Jurkat, Clone E6-1 (cell line): ENCODE measurements at regions not wholly inside any gene's neighbourhood (a gene's known extent, or its start where the extent isn't known, plus 50 kb on each side); places are given as distances from the start of the nearest gene placed in this dataset.

Source experiments
- DNase-seq: peaks from one replicate; pipeline ENCODE4 v3.0.0-alpha.2; 2011; ENCODE audit warnings: low read depth, low spot score
- H3K4me3 ChIP-seq: 2 replicates; pipeline ENCODE4 v1.5.1; 2011; ENCODE audit warnings: mild to moderate bottlenecking, low read length, control low read depth, moderate library complexity

- no peak overlapping the region for H3K4me3 ChIP-seq
- no peak for DNase-seq
Measured at GRCh38 chr16:79821911-79822310, 221.4 kb upstream of the MAF start.

GRCh38 chr16:79816081-79816497 lies 215.6 kb upstream of the MAF start:
- DNase-seq, result no peak
- H3K4me3 ChIP-seq, result no peak overlapping the region

DNA sequence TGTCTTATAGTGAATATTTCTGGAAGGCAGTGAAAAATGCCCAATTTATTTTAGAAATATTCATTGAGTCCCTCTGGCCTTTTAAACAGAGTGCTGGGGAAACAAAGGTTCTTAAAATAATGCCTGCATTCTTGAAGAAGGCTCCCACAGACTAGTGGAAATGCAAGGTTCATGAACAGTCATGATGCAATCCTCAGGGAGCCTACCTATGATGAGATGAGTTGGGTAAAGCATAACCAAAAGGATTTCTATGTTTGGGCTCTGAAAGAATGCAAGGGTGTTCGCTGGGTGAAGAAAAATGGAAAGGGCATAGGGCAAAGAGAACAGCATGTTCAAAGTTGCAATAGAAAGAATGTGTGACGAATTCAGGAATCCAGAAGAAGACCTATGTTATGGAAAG lies 214.5 kb upstream of the MAF start:
- no peak for DNase-seq
- no peak overlapping the region for H3K4me3 ChIP-seq

DNA sequence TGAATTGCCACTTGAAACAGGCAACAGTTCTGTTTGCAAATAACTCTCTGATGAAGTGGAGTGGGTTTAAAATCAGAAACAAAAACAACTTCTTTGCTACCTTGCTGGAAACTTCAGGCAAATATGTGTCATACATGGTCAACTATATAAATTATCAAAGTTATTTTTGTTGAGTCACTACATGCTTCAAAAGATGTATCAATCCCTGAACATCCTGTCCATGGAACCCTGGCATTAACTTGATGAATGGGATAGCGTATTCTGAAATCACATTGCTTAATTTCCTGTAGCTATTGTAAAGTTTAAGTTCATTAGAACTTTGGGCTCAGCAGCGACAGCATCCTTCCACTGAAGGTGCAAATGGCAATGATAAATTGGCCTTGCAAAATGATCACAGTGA lies 213.6 kb upstream of the MAF start:
- no peak for DNase-seq
- no peak overlapping the region for H3K4me3 ChIP-seq

- no peak for DNase-seq
- H3K4me3 ChIP-seq, result no peak overlapping the region
Measured at GRCh38 chr16:79811541-79811940, 211.0 kb upstream of the MAF start.

DNA sequence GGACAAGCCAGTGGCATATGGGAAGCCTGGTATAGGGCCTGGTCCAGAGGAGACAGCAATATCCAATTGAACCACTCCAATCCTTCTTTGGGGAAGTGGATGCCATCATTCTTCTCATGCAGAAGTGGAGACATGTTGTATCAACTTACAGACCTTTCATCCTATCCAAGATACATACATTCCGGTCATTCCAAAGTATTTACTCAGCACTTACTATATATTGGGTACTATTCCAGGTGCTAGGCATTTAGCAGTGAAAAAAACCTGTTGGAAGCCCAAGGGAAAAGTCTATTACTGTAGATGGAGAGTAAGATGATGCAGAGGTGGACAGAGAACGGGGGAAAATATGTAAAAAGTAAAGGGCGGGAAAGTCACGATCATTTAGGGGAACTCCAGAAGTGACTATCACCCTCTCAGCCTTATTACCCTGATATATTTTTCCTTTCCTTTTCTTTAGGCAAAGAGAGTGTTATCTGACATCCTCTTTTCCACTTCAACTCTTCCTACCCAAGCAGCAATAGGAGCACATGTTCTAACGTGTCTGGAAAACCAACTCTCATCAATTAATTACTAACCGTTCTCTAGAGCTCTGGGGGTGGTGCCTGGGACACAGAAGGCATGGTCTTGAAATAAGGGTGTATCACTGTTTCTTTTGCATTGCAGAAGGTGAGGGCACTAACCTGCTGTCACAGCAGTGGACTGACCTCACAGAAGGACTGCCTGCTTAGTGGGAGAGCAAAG lies 210.1 kb upstream of the MAF start:
- no peak for DNase-seq
- H3K4me3 ChIP-seq, result no peak overlapping the region

DNA sequence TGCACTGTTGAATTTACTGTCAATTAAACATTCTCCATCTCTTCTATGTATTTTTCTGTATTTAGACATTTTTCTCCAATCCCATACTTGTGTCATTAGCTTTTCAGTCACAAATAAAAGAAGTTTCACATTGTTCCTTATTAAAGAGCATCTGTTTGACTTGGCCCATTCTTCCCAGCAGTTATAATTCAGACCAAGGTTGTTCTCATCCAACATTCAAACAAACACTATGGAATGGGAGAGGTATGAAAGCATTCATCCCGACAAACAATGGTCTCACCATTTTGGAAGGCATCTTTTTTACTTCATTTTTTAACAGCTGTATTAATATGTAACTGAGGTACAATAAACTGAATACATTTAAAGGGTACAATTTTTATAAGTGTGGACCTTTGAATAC lies 208.8 kb upstream of the MAF start:
- no peak overlapping the region for H3K4me3 ChIP-seq
- no peak for DNase-seq

DNA sequence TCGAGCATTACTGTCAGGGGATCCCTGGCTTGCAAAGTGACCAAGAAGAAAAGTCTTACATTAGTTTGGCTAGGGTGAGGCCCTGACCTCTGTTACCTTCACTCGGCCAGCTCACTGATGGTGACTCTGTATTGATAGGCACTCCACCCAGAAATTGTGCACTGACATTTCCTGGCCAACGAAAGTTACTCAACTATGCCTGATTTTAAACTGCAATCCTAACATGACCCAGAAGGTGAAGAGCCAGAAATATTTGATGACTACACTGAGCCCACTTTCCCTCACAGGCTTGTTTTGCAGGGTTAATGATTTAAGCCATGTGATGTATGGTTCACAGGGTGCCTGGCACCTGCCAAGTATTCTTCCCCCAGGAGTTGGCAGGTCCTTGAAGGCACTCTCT lies 208.2 kb upstream of the MAF start:
- no peak overlapping the region for H3K4me3 ChIP-seq
- no peak for DNase-seq

DNA sequence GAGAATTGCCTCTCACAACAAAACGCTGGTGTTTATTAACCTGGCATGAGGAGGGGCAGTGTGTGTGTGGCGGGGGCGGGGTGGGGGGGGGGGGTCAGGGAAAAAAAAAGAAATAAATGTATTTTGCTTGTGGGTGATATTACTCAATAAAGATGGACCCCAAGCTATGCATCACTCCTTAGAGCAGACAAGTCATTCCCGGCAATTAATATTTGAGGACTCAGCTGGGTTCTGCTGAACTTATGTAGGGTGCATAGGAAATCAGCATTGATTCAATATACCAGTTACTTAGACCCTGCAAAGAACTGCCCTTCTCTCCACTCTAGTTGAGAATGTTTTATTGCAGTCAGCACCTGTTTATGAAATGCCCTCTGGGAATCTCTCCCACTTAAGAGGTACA lies 206.2 kb upstream of the MAF start:
- no peak overlapping the region for H3K4me3 ChIP-seq
- DNase-seq, result no peak

DNA sequence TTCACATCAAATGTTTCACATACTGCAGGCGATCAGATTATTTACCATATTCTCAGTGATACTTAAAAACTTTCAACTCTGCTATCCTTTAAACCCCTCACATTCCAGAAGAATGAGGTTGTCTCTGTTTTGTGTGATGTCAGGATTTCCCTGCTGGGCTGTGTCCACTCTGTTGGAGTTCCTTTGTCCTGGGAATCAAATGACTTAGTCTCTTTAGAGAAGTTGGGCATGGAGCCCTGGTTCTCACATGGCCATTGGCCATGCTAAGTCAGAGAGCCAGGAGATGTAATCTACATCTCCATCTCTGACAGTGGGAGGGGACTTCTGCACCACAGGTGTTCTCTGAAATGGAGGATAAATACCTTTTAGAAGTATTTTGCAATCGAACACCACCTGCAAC lies 205.1 kb upstream of the MAF start:
- H3K4me3 ChIP-seq, result no peak overlapping the region
- no peak for DNase-seq

GRCh38 chr16:79801646-79802045 lies 201.1 kb upstream of the MAF start:
- DNase-seq, result no peak

DNA sequence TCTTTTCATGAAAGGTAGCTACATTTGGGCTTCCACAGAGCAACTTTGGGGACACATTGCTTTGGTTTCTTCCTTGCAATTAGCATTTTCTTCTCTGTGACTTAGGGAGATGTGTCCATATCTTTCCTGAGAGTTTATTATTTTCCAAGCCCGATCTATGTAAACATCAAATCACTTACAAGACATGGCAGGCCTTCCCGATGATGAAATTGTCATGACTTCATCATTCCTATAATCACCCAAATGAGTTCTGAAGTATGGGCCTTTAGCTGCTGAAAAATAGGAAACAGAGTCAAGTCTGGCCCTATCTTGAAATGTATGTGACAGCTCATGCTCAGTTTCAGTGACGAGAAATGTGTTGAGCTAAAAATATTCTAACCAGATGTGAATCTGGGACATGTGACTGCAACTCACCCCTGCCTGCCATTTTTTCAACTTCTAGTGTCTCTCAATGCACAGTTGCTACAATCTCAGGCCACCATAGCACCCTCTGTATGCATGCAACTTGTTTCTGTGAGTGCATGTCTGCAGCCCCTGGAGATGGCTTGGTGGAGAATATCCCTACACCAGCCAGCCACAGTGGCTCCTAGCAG lies 199.6 kb upstream of the MAF start:
- DNase-seq, result no peak
- no peak overlapping the region for H3K4me3 ChIP-seq

More at GRCh38 chr16:79801646-79802045, 201.1 kb upstream of the MAF start:
- H3K4me3 ChIP-seq, result no peak overlapping the region

- no peak overlapping the region for H3K4me3 ChIP-seq
- DNase-seq, result no peak
Measured at GRCh38 chr16:79798416-79799053, 198.0 kb upstream of the MAF start.

DNA sequence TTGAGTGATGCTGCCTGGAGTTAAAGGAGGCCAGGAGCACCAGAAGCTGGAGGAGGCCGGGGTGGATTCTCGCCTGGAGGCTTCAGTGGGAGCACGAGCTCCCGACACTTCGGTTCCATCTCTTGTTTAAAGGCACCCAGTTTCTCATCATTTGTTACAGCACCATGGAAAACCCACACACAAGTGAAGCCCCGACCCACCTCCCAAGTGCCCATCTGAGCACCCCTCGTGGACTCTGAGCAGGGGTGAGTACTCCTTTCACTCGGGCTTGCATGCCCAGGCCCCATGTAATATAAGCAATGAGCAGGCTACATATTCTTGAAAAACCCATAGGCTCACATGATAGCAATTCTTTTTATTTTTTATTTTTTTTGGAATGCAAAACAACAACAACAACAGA lies 196.9 kb upstream of the MAF start:
- H3K4me3 ChIP-seq, result no peak overlapping the region
- DNase-seq, result no peak

GRCh38 chr16:79795556-79795955 lies 195.0 kb upstream of the MAF start:
- no peak for DNase-seq
- no peak overlapping the region for H3K4me3 ChIP-seq

DNA sequence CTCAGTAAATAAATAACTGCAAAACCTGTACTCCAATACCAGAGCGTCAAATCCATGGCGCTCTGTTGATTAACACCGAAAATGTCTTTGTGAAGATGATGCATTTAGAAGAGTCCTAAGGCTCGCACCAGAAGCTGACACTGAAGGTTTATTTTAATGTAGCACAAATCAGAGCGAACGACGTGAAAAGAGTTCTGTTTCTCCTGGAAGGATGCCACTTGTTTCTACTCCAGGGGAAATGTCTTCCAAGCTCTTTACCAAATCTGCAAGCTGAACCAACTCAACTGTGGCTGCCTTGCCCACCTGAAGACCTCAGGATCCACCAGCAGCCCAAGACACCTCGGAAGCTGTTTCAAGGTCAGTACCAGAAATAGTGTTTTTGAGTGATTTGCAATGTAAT lies 194.4 kb upstream of the MAF start:
- no peak for DNase-seq
- no peak overlapping the region for H3K4me3 ChIP-seq

- DNase-seq, result no peak
- H3K4me3 ChIP-seq, result no peak overlapping the region
Measured at GRCh38 chr16:79792664-79793351, 192.3 kb upstream of the MAF start.

- no peak overlapping the region for H3K4me3 ChIP-seq
- no peak for DNase-seq
Measured at GRCh38 chr16:79792076-79792475, 191.5 kb upstream of the MAF start.

DNA sequence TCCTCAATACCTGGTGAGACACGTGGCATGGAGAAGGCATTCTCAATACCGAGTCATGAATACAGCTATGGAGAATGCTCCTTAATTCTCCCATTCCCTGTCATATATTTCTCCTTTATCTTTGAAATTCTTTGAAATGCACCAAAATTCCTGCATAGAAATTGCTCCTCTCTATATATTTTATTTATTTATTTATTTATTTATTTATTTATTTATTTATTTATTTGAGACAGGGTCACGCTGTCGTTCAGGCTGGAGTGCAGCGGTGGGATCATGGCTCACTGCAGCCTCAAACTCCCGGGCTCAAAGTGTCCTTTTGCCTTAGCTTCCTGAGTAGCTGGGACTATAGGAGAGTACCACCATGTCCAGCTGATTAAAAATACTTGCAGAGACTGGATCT lies 190.3 kb upstream of the MAF start:
- no peak for DNase-seq
- no peak overlapping the region for H3K4me3 ChIP-seq

DNA sequence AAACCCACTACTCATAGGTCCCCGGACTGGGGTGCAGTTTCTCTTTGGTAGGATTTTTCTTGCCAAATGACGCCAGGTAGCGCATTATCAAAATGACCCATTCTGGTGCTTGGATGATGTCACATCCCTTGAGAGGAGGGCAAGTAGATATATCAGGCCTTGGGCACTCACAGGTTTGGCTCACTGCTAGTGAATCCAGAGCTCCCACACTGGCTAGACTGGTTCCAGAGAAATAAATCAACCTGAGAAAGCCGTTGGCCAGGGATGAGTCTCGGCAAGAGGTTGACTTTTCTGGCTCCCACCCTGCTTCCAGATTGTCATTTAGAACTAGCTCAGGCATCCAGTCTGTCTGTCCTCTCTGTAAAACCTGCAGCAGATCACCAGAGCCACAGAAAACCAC lies 188.4 kb upstream of the MAF start:
- DNase-seq, result no peak
- H3K4me3 ChIP-seq, result no peak overlapping the region
